NB4 (cell line): ENCODE measurements at regions not wholly inside any gene's neighbourhood (a gene's known extent, or its start where the extent isn't known, plus 50 kb on each side); places are given as distances from the start of the nearest gene placed in this dataset.

Experiments used
- DNase-seq: peaks from one replicate; pipeline ENCODE4 v3.0.0; 2010; ENCODE audit warnings: low read depth
- H3K4me3 ChIP-seq: one replicate; pipeline ENCODE4 v1.5.1; 2011; ENCODE audit warnings: mild to moderate bottlenecking, low read depth, low read length, moderate library complexity
- MAX ChIP-seq: IDR thresholded peaks from 2 replicates; pipeline ENCODE4 v1.6.1; 2011; ENCODE audit warnings: low read depth, low read length
- MYC ChIP-seq: IDR thresholded peaks from 2 replicates; pipeline ENCODE4 v1.6.1; 2011; ENCODE audit warnings: low read depth, low read length
- POLR2A ChIP-seq: IDR thresholded peaks from 2 replicates; pipeline ENCODE4 v1.6.1; 2011; ENCODE audit warnings: mild to moderate bottlenecking; ENCODE audit not compliant: insufficient read length; ENCODE audit errors: extremely low read depth
- TF ChIP-seq, protein P1 (sequence below): IDR thresholded peaks from one replicate; pipeline ENCODE4 v1.5.1; 2012; ENCODE audit warnings: low read depth, low read length

DNA sequence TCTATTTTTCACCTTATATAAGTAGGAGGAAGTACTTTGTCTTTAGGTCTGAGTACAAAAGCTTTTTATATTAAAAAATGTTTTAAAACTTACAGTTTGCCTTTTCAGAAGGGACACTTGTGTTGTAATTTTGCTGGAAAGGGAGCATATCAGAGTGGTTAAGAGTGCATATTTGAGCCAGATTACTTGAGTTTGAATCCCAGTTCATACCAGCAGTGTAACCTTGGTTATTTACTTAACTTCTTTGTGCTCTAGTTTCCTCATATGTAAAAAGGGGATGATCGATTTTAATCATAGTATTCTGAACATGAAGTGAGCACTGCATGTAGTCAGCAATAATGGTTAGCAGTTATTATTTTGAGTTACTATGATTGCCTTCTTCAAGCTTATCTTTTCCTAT, 78.3 kb upstream of the SLC4A4 start:
- TF ChIP-seq, protein P1, sequence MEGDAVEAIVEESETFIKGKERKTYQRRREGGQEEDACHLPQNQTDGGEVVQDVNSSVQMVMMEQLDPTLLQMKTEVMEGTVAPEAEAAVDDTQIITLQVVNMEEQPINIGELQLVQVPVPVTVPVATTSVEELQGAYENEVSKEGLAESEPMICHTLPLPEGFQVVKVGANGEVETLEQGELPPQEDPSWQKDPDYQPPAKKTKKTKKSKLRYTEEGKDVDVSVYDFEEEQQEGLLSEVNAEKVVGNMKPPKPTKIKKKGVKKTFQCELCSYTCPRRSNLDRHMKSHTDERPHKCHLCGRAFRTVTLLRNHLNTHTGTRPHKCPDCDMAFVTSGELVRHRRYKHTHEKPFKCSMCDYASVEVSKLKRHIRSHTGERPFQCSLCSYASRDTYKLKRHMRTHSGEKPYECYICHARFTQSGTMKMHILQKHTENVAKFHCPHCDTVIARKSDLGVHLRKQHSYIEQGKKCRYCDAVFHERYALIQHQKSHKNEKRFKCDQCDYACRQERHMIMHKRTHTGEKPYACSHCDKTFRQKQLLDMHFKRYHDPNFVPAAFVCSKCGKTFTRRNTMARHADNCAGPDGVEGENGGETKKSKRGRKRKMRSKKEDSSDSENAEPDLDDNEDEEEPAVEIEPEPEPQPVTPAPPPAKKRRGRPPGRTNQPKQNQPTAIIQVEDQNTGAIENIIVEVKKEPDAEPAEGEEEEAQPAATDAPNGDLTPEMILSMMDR, result no peak
- TF ChIP-seq MAX, result no peak
- no peak for TF ChIP-seq POLR2A
- TF ChIP-seq MYC, result no peak
- no peak for DNase-seq
- no peak overlapping the region for H3K4me3 ChIP-seq

DNA sequence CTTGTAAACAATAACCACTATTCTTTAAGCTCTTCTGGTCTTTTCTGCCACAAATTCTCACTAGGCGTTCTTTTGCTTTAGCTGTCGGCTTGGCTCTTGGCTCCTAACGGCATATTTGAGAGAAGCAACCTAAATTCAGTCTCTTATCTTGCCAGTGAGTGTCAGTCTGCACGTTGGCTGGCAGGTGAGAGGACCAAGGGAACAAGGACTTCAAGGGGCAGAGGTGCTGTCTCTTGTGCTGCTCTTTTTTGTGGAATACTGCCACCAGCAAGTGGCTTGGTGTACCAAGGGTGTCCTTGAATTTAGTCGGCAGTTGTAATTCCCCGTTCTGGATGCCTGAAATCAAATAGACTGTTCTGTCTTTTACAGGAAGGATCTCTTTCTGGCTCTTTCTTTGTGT, 77.8 kb upstream of the SLC4A4 start:
- no peak for DNase-seq
- TF ChIP-seq MYC, result no peak
- TF ChIP-seq MAX, result no peak
- TF ChIP-seq POLR2A, result no peak
- TF ChIP-seq, protein P1, result no peak

GRCh38 chr4:71261633-71262121, 77.1 kb upstream of the SLC4A4 start:
- DNase-seq, result no peak
- H3K4me3 ChIP-seq, result no peak overlapping the region
- TF ChIP-seq MYC (no peak), MAX (no peak), POLR2A (no peak)
- TF ChIP-seq, protein P1, result no peak

More for the DNA sequence above, 77.8 kb upstream of the SLC4A4 start:
- no peak overlapping the region for H3K4me3 ChIP-seq

- no peak for DNase-seq
- TF ChIP-seq, protein P1, result no peak
- TF ChIP-seq MAX (no peak), MYC (no peak), POLR2A (no peak)
- no peak overlapping the region for H3K4me3 ChIP-seq
Measured at GRCh38 chr4:71262161-71262560, 76.7 kb upstream of the SLC4A4 start.

DNA sequence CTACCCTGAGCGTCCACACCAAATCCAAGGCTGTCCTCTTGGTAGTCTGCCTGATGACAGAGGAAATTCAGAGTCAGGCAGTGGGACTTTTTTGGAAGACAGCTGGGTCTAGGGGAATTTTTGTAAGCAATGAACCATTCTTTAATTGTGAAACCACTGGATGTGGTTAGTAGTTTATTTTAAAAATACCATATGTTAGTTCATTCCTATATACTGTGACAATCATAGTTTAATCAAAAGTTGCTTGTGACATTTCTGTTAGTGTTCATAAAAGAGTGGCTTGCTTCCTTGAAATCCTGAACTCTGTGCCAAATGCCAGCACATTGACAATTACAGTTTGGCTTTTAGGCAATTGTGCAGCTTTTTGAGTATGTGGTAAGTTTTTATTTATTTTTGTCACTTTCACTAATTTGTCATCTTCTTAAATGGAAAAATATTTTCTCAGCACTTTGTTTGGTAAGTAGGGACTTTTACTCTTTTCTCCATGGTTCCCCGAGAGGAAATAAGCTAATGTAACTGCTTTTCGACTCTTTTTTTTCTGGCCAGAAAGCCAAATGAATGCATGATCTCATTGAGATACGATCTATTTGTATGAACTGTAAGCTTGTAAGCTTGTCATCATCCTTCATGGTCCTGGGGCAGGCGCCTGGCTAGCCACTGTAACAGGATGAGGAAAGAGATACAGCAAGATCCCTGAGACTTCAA, 72.6 kb upstream of the SLC4A4 start:
- no peak for TF ChIP-seq MYC
- no peak for TF ChIP-seq MAX
- TF ChIP-seq POLR2A, result no peak
- TF ChIP-seq, protein P1, result no peak
- no peak for DNase-seq
- no peak overlapping the region for H3K4me3 ChIP-seq

DNA sequence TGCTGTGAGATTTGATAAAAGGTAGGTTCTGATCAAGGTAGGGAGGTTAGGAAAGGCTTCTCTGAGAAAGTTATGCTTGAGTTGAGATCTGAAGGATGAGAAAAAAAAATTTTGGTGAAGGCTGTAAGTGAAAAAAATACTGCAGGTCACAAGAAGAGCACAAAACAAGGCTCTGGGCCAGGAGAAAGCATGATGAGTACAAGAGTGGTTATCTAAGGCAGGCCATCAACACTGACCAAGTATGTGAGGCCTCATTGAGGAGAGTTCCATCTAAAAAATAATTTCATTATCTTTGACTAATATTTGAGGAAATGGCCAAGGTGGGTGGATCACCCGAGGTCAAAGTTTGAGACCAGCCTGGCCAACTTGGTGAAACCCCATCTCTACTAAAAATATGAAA, 71.6 kb upstream of the SLC4A4 start:
- TF ChIP-seq MYC (no peak), MAX (no peak), POLR2A (no peak)
- TF ChIP-seq, protein P1, result no peak
- DNase-seq, result no peak
- H3K4me3 ChIP-seq, result no peak overlapping the region
